Activated CD8-positive, alpha-beta memory T cell treated with anti-CD3 and anti-CD28 coated beads, Interleukin-2, amount 50 U/mL, for 4 hours (primary cell): ENCODE measurements at regions not wholly inside any gene's neighbourhood (a gene's known extent, or its start where the extent isn't known, plus 50 kb on each side); places are given as distances from the start of the nearest gene placed in this dataset.

ENCODE experiments used
- DNase-seq: peaks from one replicate; pipeline ENCODE4 v3.0.0-alpha.2; 2020

DNA sequence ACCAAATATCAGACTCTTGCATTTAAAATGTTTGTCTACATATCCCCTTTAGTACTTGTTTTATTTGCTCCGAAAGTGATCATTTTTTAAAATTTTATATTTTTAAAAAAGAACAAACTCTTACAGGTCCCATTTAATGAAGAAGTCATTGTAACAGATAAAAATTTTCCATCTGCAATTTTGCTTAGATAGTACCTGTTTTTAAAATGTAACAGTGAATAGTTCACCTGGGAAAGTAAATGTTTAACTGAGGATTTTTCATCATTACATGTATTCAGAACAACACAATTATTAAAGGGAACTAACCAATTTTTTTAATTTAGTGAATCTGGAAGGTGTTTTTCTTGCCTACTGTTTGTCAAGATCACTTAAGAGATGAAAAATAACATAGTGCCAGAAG is 1099.5 kb upstream of the PHF14 start:
- no peak for DNase-seq

DNA sequence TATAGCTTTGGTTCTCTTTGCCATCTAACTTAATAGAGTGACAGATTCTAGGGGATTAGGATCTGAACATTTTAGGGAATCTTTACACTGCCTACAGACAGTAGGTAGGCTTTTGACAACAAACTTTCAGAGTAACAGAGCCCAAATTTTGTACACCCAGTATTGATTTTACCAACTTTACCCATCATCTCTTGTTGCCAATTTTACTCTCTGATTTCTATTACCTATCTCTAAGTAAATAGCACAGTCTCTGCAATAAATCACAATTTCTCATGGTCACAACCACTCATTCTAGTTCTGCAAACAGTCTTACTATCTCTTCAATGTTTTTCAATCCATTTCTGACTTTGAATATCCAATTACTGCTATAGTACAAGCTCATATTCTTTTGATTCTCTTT is 1097.6 kb upstream of the PHF14 start:
- no peak for DNase-seq

DNA sequence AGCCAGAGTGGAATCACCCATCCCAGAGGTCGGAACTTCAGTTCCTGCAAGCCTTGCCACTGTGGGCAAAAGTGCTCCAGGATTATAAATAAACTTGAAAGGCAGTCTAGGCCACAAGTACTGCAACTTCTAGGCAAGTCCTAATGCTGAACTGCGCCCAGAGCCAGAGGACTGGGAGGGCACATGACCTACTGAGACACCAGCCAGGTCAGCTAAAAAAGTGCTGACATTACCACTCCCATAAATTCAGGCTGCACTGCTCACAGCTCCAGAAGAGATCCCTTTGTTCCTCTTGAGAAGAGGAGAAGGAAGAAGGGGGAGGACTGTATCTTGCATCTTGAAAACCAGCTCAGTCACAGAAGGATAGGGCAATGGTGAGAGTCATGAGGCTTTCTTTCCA is 1084.1 kb upstream of the PHF14 start:
- DNase-seq, result no peak

DNA sequence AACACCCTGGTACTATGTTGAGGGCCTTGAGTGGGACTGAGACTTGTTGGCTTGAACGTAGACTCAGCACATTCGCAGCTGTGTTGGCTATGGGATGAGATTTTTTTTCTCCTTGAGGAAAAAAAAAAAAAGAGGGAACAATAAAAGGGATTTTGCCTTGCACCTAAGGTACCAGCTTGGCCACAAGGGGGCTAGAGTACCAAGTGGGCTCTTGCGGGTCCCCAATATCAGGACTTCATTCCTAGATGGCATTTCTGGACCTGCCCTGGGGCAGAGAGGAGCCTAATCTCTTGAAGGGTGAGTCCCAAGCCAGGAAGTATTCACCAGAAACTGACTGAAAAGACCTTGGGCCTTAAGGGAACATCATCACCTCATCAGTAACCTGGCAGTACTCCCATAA is 1083.6 kb upstream of the PHF14 start:
- DNase-seq, result no peak

DNA sequence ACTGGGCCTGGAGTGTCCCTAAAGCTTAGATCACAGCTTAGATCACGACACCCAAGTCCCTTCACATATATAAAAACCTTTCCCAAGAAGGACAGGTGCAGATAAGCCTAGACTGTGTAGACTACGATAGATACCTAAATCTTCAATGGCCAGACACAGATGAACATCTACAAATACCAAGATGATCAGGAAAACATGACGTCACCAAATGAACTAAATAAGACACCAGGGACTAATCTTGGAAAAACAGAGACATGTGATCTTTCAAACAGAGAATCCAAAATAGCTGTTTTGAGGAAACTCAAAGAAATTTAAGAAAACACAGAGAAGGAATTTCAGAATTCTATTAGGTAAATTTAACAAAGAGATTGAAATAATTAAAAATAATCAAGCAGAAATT is 1082.6 kb upstream of the PHF14 start:
- DNase-seq, result no peak

DNA sequence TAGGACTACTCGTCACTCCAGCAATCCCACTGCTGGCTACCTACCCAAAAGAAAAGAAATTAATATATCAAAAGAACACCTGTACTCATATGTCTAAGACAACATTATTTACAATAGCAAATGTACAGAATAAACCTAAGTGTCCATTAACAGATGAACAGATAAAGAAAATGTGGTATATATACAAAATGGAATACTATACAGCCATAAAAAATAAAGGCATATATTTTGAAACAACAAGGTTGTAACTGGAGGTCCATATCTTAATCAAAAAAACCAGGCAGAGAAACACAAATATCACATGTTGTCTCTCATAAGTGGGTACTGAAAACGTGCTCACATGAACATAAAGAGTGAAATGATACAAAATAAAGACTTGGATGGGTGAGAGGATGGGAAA is 1073.3 kb upstream of the PHF14 start:
- no peak for DNase-seq

DNA sequence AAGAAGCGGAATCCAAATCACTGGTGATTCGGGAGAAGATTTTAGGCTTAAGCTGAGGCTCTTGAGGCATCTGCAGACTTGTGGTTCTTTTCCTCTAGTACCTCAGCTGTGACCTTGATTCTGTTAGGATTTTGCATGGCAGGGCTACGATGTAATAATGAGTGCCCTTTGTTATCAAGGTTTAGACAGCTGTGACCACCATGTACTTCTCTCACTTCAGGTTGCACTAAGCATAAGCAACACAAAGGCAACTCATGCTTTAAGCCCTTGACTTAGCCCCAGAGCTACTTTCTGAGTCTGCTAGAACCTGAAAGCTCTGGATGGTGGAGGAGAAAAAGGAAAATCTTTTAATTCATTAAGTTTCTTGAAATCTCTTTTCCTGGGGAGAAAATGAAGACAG is 1052.3 kb upstream of the PHF14 start:
- no peak for DNase-seq

DNA sequence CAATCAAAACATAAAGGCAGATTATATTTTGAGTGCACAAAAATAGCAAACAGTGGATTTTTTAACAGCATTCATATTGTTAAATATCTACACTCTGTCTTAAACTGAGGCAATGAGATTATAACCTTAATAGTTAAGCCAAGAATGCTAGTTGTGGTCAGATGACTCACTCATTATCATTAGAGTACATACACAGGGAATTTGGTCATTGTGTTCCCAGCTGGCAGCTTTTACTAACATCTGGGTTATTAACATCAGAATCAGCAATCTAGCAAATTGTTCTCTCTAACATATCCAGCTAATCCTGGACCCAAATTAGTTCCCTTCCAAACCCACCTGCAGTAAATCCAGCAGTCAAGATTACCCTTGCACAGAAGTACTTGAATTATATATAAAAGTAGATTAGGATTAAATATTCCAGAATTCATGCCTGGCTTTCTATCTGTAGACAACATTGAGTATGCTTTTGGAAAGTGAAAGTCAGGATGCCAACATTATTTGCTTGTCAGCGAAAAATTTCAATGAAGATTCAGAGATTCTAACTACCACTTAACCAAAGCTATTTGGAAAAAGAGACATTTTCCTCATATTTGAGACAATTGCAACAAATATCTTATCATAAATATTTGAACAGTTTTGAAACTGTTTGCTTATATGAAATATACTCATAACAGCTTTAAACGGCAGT is 1035.6 kb upstream of the PHF14 start:
- DNase-seq, result no peak

DNA sequence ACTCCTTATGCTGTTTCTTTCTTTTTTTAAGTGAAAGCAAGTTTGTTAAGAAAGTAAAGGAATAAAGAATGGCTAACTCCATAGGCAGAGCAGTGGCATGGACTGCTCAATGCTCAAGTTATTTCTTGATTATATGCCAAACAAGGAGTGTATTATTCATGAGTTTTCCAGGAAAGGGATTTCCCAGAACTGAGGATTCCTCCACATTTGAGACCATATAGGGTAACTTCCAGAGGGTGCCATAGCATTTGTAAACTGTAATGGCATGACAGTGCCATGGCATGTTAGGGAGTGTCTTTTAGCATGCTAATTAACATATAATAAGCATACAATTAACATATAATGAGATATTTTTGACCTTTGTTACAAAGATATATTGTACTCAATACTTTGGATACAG is 1034.5 kb upstream of the PHF14 start:
- DNase-seq, result no peak

DNA sequence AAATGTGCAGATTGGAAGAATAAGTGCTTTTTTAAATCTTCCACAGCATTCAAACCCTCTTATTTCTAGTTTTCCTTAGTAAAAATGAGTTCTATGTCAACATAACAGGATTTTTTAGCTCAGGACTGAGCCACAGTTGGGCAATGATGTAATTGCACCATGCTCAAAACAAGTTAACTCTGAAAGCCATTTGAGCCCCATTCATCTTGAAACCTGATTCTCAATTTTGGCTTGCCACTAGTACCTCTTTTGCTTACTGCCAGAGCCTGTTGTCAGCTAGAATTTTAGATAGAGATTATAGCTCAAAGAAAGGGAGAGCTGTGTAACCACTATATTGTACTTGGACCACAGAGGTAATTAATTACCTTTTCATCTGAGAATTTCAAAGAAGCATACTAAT is 1028.5 kb upstream of the PHF14 start:
- no peak for DNase-seq

DNA sequence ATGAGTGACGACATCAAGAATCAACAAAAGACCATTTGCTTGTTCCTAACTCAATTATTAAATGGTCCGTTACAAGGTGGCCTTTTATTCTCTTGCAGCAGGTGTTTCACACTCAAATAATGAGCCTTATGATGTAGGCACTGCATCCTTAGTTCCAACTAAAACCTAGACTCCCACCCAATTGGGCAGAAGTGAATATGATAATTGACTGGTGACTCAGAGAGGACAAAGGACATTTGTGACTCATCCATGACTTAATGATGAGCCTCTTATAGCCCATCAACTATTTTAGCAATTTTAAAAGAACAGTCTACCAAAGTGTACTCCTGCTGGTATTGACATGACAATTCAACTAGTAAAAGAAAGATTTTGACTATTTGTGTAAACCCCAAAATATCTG is 1027.8 kb upstream of the PHF14 start:
- DNase-seq, result no peak

DNA sequence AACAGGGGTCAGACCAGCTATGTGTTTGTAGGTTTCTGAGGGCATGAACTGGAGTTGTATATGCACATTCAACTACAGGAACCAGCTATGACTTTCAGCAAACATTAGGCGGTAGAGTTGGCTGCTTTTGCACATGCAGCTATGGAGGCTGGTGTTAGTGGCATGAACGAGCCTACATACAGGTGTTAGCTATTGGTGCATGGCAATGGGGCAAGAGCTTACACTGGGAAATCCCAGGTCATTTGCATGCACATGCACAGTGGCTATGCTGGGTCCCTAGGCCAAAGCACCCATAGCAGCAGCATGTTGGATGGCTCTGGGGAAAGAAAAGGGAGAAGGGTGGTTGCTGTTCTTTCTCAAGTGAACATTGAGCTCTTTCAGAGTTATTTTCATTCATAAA is 1018.5 kb upstream of the PHF14 start:
- no peak for DNase-seq

DNA sequence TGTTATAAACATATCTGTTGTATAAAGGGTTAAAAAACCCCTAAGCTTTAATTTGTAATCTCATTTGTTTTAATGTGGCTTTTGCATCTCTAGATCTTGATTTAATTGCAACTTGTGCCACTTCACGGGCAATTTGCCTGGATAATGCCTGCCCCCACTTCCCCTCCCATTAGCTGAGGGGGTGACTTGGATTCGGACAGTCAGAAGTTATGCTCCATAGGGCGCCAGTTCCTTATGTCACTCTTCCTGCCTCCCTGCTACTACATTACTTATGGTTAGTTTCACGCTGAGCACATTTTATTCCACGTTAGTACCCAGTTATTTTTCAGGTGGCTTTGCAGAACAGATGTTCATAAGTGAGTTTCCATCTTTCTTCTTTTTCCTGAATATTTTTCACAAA is 1015.2 kb upstream of the PHF14 start:
- no peak for DNase-seq

DNA sequence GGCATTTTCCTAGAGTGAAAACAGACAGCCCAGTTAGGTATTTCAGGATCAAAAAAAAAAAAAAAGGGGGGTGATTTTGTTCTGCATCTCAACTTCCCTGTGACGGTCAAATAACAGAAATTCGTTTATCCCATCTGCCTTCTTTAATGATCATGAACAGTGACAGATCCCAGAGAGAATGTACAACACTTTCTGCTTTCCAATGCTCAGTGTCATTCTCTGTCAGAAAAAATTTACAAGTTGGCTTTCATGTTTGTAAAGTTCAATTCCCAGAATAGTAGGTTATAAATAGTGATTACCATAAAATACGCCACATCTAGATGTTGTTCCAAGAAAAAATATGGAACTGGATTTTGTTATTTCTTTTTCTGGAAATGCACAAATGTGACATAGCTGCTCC is 1013.2 kb upstream of the PHF14 start:
- DNase-seq, result no peak

DNA sequence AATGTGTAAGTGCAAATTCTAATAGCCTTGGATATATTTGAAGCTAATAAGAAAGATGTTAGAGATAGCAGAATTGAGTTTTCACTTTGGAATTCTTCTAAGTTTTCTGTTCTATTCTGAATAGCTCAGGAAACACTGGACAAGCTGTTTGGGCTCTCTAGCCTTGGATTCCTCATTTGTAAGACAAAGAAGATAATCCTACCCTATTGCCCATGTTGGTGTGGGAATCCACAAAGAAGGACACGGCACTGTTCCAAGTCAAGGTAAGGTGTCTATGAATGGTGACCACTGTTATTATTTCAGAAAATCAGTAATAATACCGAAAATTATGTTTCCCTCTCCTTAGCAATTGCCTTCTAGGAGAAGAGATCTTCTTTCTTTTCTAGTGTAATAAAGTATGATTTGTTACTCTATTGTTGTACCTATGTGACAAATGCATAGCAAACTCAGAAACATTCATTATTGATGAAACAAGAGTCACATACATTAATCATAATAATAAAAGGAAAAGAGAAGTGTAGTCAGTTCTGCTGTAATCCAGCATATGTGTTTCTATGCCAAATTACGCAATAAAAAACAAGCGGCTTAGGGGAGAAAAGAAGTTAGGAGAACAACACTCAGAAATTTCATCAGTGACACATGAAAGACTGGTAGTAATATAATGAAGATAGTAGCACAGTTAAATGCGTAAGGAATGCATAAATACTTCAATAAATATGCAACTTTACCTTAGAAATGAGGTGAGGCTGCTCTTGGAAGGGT is 1012.3 kb upstream of the PHF14 start:
- no peak for DNase-seq

DNA sequence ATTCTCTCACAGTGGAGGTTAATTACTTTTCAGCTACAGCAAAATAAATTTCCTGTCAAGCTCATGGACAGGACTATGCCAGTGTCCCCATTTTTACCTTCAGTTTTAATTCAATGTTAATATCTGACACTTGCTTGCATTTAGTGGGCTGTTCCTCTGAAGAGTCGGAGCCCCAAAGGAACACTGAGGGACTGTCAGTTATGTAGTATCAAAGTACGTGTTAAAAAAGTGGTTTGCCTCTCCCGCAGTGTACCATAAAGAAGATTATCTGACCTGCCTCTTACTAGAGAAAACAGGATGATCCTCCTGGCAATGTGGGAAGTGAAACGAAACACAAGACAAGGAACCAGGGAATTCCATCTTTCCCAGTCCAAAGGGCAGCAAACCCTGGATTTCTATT is 1010.9 kb upstream of the PHF14 start:
- DNase-seq, result no peak

DNA sequence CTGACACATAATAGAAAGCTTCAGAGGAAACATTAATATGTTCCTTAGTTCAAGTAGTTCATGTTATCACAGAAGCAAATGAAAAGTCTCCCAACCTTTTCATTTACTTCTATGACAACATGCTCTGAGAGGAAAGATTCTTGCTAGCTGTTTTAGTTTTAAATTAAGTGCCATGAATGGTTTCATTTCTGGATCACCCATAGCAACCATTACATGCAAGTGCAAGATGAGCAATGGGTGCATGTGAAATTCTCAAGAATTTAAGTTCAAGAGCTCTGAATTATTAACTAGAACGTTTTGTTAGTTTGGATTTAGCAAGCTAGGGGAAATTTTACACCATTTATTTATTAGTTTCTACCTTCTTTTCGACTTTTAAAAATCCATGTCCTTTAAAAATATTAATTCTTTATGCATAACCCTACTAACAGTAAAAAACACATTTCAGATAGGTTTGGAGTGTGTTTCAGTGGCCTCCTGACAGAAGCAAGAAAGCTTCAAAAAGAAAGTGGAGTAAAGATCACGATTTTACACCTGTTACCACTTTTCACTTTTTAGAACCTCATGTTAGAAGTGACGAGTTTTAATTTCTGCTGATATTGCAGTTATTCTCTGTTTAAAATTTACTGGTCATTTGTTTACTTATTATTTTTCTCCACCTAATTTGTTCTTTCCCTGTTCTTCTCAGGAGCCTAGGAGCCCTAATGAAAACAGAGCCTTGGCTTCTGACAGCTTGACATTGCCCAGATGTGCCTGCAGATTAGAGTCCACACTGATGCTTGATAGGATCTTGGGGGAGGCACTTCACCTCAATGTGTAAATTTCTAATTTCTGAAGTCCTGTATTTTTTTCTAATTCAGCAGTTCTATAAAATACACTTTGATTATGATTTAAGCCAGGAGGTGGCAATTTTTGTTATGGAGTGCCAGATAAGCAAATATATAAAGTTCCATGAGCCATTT is 995.3 kb upstream of the PHF14 start:
- no peak for DNase-seq

DNA sequence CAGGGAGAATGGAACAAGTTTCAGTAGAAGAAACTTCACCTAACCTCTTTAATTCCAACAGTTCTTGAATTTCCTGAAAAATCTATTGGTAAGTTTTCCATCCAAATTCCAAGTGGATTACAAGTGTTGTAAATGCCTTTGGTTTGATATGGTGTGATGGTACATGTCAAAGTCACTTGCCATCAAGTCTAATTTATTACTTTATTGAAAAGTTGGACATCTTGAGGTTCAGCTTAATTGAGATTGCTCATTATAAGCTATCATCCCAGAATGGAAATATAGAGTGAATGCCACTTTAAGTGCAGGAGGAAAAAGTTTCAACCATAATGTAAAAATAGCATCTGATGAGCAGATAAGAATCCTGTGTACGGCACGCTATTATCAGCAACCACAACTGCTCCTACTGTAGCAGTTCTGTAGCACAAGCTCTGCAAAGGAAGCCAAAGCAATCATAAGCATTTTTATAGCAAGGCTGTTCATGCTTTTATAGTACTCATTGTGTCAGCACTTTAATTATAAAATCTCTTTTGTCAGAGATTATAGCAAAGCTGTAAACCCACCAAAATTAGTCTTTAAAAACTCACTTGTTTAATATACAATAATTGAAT is 991.8 kb upstream of the PHF14 start:
- no peak for DNase-seq

DNA sequence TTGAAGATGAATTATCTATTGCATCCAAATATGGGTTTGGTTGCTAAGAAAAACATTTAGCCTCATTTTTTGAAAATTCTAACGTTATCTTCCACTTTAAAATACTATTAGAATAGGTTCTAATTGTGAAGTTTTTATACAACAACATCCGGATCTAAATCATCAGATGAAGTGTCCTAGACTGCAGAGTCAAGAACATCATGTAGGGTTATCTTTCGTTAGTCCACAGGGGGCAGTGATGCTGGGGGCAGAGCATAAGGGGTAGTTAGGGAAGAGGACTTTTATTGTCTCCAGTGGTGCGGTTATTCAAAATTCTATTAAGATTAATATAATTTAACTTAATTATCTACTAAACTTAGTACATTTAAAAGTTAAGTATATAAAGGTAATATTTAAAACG is 990.6 kb upstream of the PHF14 start:
- no peak for DNase-seq

DNA sequence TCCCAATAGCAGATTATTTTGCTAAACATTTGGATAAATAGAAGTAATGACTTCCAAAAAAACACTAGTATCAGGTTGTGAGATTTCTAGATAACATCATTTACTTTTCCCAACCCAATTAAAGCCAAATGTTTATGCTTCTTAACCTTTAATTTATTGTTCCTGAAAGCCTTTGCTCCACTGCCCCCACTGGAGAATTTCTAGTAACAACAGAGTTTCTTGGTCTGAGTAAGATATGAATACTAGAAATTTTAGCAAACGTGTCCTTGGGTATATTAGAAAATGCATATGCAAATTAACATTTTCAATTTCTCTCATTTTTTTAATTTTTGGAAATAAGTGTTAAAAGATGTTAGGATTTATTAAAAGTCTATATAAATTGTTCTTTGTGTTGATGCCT is 958.0 kb upstream of the PHF14 start:
- DNase-seq, result no peak

DNA sequence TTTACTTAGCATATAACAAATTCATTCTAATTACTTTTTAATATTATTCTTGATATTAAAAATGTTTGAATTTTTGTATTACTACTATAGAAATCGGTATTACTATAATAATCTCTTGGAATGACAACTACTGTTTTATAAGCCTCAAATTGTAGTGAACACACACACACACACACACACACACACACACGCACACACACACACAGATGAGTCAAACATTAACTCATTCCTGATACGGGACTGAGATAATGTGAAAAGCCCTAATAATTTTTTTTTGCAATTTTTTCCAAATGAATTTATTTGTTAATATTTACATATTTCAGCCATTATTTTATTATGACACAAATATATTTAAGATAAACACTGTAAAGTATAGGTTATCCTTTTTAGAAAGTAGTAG is 951.2 kb upstream of the PHF14 start:
- no peak for DNase-seq

DNA sequence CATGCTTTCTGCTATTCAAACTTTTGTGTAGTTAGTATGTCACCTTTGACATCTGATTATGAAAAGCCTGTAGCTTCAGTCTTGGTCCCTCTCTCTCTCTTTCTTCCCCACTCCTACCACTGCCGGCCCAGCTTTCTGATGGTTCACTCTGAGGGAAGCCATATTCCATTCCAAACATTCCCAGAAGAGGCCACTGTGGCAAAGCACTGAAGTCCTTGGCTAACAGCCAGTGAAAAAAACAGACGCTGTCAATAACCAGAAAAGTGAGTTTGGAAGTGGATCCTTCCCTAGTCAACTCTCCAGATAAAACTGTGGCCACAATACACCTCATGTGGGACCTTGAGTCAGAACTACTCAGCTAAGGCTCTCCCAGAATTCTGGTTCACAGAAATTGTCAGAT is 950.7 kb upstream of the PHF14 start:
- no peak for DNase-seq

DNA sequence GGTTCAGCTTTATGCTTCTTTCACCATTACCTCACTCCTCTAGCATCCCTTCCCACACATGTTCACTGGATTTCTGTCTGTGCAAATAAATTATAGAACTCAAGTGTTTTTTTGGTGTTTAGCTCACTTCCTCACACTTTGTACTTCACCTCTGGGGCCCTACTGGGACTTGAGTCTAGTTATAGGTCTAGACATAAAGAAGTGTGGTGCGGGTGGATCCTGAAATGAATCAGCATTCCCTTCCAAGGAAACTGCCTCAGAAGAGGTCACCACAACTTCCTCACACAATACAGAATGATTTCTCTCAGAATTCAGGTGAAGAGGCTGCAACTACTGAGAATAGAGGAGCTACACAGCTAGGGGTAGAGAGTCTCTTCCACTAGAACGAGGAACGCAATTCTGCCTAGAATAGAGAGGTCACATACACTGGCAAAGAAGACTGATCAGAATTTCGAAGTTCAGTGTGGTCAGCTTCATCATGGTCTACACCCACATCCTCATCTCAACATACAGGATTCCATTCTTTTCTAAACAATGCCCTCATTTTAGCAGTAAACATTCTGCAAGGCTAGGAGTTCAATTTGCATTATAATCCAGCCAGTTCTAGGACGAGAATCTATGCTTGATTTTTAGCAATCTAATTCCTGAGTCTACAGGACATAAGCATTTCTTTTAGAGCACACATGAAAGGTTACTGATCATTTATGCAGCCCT is 938.7 kb upstream of the PHF14 start:
- DNase-seq, result no peak
